GM18909 (cell line): ENCODE measurements at regions not wholly inside any gene's neighbourhood (a gene's known extent, or its start where the extent isn't known, plus 50 kb on each side); places are given as distances from the start of the nearest gene placed in this dataset.

Source experiments
- ATAC-seq: cut with Tn5 transposase; IDR thresholded peaks from one replicate; pipeline ENCODE4 v1.9.1; 2021; ENCODE audit warnings: mild to moderate bottlenecking; ENCODE audit not compliant: unreplicated experiment, poor library complexity

GRCh38 chr5:1670351-1670750 is 129.3 kb downstream of the MRPL36 start:
- ATAC-seq, result no peak

GRCh38 chr5:1669276-1670155 is 130.1 kb downstream of the MRPL36 start:
- ATAC-seq, result no peak

DNA sequence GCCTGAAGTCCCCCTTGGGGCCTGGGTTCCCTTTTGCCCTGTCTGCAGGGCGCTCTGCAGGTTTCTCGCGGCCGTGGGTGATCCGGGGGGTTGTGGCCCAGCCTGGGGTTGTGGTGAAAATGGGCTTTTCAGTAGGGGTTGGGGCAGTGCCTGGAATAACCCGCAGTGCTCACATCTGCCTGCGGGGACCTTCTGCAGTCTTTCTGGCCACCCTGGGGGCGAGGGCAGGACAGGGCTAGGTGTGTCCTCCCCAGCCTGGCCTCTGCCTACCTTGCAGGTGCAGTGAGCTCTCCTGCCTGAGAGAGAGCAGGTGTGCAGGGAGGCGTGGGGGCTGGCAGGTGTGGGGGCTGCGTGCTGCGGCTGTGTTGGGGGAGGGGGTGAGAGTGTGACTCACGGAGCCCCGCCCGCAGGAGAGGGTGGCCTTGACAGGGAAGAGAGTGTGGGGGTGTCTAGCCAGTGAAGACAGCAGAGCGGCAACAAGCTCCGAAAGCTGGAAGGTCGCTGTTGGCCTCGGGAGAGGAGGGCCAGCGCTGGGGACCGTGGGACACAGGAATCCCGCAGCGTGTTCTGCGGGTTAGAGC is 131.4 kb downstream of the MRPL36 start:
- no peak for ATAC-seq

- no peak for ATAC-seq
Observed at GRCh38 chr5:1667648-1668140, 131.9 kb downstream of the MRPL36 start.

GRCh38 chr5:1666812-1667588 is 132.6 kb downstream of the MRPL36 start:
- ATAC-seq, result no peak

GRCh38 chr5:1666221-1666620 is 133.4 kb downstream of the MRPL36 start:
- ATAC-seq, result no peak

DNA sequence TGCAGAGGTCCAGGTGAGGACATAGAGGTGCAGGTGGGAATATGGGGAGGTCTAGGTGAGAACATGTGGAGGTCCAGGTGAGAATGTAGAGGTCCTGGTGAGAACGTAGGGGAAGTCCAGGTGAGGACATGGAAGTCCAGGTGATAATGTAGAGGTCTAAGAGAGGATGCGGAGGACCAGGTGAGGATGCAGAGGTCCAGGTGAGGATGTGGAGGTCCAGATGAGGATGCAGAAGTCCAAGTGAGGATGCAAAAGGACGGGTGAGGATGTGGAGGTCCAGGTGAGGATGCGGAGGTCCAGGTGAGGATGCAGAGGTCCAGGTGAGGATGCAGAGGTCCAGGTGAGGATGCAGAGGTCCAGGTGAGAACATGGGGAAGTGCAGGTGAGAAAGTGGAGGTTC is 133.8 kb downstream of the MRPL36 start:
- ATAC-seq, result no peak

DNA sequence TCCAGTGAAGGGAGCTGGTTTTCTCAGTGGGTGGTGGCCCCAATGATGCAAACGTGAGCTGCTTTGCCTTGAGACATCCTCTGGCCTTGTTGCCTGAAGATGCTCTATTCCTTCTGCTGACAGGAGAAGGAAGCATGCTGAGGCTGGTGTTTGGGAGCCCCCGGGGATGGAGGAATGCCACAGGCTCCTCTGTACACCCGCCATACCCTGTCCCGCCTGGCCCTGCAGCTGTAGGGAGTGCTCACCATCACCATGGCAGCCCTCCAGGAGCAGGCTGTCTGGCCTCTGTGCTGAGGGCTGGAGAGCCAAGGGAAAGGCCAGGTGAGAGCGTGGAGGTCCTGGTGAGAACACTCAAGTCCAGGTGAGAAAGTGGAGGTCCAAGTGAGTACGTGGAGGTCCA is 134.4 kb downstream of the MRPL36 start:
- ATAC-seq, result no peak

DNA sequence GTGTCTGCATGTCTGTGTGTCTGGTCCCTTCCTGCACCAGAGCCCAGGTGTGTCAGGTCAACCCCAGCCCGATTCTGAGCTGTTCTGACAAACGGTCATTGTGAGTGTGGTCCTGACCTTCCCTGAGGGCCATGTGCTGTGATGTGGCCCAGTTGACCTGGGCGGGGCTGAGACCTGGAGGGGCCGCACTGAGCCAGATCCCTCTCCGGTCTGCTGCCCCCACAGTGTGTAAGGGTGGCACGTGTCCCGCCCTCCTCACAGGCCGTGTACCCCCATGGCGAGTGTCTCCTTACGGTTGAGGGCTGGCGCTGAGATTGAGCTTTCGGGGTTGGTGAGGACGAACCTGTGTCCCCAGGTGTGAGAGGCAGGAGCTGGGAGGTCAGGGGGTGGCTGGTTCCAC is 136.5 kb downstream of the MRPL36 start:
- no peak for ATAC-seq

DNA sequence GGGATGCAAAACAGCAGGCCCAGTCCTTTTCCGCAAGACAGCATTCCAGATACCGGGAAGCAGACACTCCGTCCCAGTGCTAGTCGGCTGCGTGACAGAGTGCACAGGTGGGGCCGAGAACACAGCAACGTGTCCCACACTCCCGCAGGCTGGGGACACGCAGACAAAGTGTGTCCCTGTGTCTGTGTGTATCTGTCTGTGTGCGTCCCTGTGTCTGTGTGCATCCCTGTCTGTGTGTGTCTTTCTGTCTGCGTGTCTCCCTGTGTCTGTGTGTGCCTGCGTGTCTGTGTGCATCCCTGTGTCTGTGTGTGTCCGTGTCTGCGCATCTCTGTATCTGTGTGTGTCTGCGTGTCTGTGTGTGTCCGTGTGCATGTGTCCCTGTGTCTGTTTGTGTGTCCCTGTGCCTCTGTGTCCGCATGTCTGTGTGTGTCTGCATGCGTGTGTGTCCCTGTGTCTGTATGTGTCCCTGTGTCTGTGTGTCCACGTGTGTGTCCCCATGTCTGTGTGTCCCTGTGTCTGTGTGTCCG is 137.0 kb downstream of the MRPL36 start:
- no peak for ATAC-seq

- ATAC-seq, result no peak
Observed at GRCh38 chr5:1661831-1662558, 137.6 kb downstream of the MRPL36 start.

DNA sequence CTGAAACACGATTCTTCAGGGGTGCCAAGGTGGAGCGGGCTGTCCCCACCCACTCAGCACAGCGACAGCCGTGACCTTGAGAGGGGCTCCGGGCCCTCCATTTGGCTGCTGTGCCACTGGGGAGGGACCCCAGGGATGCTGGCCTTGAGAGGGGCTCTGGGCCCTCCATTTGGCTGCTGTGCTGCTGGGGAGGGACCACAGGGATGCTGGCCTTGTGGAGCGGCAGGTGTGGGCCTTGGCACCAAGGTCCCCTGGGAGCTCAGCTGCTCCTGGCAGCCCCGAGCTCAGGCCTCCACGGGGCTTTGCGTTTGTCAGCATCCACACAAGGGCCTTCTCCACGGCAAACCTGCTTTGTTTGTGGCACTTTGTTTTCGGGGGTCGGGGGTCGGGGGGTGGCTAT is 137.6 kb upstream of the LPCAT1 start:
- ATAC-seq, result no peak

- no peak for ATAC-seq
Observed at GRCh38 chr5:1660511-1660910, 136.8 kb upstream of the LPCAT1 start.

DNA sequence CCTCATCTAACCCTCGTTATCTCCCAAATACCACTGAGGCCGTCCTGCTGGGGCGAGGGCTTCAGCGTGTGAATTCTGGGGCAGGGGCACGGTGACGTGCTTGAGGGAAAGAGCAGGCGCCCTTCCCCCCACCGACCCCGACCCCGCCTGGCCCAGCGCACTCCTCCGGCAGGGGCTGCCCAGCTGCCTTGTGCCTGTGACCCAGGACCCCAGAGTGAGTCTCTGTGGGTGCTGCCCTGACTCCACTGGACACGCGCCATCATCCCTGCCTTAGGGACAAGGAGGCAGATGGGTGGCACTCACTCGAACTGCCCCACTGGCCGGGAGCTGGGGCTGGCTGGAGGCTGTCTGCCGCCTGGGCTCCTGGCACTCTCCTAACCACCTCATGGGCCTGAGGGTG is 136.2 kb upstream of the LPCAT1 start:
- ATAC-seq, result no peak

DNA sequence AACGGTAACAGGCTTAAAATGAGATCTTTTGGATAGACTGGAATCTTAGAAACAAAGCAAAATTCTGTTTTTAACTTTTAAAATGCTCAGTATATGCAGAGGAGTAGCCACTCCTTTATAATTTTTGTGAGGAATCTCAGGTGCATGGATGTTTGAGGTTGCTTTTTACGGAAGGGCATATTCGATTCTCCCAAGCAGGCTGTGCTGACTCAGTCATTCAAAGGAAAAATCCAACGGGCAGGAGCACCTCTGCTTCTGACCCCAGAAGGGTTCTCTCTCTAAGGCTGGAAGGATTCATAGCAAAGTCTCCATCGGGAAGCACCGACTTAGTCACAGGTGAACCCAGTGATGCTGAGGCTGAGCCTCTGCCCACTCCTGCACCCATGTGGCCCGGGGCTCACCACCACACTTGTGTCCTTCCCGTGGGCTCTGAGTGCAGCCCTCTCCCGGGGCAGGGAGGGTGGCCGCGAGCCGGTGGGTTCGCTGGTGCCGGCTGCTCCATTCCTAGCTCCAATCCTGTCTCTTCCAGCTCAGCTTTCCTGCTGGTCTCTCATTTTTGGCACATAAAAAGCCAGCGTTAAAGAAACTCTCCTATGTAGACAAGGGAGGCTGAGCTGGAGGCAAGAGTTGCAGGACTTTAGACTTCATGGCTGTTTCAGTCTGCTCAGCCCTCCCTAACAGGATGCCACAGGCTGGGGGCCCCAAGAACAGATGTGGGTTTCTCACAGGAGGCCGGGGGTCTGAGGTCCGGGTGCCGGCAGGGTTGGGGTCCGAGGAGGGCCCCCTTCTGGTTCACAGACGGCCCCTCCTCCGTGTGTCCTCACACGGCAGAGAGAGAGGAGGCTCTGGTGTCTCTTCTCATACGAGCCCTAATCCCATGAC is 135.6 kb upstream of the LPCAT1 start:
- ATAC-seq, result no peak

DNA sequence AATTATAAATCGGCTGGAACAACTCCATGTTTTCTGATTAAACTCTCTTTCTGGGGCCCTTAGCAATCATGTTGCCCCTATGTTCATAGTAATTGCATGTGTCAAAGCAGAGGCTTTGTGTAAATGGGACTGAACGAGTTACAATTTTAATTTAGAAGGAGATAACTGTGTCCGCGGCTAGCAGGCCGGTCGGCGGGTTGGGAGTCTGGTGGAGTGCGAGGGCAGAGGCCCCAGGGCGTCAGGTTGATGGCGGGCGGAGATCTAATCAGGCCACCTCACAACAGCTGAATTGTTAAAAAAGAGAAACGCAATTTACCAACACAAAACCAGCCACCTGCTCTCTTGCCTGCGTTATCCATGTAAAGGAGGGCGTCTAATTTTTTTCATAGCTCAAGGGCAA is 134.9 kb upstream of the LPCAT1 start:
- no peak for ATAC-seq

GRCh38 chr5:1657161-1657741 is 133.5 kb upstream of the LPCAT1 start:
- ATAC-seq, result no peak

DNA sequence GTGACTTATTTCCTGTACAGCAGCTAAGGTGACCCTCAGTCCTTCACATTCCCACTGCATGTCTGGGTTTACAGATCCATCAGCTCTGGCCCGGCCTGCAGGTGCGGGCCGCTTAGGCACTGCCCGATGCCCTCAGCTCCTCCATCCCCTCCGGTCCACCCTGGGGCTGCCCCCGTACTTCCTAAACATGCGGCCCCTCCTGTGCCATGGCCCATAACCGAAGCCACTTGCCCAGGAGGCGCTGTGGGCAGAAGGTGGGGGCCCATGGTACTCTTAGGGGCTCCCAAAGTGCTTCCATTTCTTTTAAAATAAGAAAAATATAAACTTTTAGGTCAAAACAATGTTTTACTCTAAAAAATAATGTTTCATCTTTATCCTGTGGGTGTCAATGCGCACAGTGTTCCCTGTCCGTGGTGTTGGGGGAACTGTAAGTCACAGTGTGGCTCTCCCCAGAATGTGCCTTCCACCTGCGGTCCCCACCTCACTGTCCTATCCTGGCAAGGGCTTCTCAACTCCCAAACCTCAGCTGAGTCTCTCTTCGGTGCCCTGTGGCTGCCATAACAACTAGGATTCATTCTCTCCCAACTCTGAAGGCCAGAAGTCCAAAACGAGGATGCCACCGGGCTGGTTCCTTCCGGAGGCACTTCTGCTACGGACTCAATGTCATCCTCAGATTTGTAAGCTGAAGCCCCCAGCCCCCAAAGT is 132.7 kb upstream of the LPCAT1 start:
- ATAC-seq, result no peak
